NCI-H524 (cell line): ENCODE measurements at regions not wholly inside any gene's neighbourhood (a gene's known extent, or its start where the extent isn't known, plus 50 kb on each side); places are given as distances from the start of the nearest gene placed in this dataset.

Experiments used
- DNase-seq, 2 experiments: peaks; one replicate each; lab custom pipeline; 2025; lab: John Stamatoyannopoulos, UW

DNA sequence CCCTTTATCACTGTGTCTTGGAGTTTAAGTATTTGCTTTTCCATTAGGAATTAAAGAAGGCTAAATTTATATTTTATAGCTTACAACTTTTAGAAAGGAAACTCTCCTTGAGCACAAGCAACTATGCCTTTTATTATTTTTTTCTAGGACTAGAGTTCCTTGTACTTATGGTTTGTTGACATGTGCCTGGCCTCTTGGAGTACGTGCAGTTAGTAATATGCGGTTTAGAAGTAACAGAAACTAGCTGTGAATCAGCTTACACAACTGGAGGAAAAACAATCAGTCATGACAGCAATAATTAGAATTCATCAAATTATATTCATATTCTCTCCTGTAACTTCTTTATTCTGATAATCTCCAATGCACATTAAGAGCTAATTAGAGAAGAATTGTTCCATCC, 428.7 kb downstream of the AEBP2 start:
- no peak for DNase-seq

DNA sequence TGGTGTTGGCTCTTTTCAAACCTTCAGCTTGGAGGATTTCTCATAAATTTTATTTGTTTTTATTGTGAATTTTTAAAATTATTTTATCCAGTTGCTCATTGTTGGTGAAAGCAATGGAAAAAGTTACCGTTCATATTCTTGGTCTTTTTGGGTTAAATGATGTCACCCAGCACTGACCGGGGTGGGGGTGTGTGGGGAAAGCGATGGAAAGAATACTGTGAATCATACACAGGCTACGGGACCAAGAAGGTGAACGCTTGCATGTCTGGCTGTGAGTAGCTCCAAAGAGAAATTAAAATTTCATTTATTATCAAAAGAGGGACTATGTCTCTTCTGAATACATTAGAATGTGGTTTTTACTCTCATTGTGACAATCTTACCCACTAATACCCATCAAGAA, 430.1 kb downstream of the AEBP2 start:
- no peak for DNase-seq

DNA sequence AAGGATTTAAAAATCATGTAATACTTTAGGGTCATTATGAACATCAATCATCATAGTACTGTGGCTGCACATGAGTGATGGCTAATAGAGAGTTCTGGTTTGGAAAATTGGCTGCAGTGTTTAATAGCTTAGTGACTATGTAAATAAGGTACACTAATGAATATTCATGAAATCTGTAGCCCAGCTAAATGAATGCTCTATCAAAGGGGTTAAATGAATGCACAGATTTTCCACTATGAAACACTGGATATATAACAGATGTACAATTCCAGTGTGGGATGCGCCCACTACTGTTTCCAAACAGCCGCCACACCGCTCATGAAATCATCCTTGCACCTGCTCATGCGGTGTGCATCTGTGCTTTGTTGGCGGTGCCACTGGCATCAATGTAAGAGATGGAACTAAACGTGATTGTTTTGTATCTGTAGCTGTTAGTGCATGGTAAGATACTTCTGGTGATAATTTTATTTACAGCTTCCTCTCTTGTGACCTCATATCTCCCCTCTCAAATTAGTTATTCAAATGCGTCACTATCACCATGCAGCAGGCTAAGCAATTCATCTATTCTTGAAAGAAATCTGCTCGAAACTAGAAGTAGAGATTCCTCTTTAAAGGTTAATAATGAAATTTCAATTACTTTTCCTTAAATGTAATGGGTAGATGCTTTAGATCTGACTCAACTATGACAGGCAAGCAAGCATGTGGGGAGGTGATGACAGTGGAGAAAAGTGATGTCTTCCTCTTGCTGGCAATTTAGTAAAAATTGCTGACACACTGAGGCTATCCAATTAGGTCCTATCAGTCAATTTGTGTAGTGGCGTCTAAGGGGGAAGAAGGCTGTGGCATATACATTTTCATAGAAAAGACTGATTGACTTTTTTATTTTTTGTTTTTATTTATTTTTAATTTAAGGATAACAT, 433.6 kb downstream of the AEBP2 start:
- no peak for DNase-seq

DNA sequence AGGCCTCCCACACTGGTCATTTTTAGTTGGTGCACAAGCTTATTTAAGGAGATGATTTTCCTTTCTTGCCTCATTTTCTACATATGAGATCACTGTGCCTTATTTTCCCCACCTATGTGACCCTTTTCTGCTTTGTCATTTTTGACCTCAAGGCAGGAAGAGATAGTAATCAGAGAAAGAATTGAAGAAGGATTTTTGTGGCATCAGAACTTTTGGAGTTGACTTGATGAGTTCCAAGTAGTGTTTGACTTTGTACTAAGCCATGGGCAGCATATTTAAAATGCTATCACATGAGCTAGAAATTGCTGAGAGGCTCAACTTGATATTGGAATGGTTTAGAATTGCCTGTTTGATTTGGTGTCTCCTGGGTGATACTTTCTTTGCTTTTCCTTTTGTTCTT, 440.8 kb downstream of the AEBP2 start:
- no peak for DNase-seq

DNA sequence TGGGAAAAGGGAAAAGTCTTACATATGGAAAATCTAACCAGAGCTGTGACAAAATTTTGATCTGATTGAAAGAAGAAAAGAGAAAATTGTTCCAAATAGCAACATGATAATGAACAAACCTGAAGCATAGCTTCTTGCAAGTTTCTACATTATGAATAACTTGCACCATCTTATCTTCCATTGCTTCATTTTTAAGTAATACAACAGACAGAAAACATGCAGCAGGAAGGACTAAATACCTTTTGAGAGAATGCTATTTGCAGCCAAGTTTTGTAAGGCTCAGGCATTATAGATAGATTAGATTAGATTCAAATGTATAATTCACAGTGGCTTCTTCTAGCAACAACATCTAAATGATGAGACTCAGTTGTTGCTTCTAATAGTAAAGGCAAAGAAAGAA, 441.4 kb downstream of the AEBP2 start:
- DNase-seq, result no peak

DNA sequence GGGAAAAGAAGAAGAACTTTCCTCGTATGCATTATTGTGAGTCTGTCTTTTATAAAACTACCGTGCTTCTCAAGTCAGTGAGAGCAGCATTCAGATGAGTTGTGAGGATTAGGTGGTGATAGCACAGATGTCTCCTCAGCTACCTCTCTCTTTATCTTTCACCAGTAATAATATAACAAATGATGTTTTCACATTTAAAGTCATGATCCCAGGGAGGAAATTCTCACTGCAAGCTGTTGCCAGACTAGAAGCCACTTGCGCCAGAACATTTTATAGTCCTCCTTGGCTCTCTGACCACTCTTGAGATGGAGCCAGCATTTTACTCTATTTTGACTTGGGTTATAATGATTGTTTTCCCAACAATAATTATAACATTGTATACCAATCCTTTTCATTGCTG, 443.1 kb downstream of the AEBP2 start:
- no peak for DNase-seq

DNA sequence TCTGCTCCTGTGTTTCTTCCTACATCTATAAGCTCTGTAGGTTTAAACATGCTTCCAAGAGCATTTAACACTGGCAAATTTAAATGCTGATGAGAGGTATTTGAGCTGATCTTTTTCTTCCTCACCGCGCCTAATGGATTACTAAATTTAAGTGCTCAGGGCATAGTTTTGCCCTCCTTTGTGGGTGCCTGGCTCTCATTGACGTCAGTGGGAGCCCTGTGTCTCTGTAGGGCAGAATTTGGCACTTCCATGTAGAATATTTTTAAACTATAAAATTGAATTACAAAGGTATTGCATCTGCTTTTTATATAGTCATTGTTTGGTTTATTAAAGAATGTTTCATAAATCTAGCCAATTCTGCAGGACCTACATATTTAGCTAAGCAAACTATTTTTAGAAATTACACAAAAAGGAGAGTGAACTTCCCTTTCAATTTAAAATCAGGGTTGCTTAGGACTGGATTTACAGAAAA, 444.8 kb downstream of the AEBP2 start:
- DNase-seq, result no peak

DNA sequence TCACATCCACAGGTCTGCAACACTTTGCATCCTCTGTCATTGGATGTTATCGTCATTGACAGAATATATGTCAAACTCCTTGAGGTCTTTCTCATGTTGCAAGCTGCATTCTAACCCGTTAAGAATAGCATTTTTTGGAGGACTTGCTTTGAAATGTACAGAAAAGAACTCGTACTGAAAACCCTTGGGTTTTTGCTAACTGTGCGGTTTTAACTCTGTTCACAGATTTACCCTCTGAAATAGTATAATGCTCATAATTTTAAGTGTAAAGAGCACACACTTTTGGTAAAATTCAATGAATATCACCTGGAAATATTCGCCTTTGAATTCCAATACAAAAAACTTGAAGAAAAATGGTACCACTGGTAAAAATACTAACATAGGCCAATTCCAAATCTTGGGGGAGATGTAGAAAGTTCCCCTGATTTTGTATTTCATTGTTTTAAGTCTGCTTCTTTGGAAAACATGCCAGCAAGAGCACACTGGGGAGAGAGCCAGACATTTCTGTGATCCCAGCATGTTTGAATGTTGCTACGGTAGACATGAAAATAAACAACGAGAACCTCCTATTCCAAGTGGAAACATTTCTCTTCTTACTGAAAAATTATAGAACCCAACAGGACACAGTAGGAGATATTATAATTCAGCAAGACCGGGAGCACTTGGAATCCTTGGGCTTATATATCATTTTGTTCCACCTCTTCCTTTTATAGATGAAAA, 446.0 kb downstream of the AEBP2 start:
- no peak for DNase-seq

DNA sequence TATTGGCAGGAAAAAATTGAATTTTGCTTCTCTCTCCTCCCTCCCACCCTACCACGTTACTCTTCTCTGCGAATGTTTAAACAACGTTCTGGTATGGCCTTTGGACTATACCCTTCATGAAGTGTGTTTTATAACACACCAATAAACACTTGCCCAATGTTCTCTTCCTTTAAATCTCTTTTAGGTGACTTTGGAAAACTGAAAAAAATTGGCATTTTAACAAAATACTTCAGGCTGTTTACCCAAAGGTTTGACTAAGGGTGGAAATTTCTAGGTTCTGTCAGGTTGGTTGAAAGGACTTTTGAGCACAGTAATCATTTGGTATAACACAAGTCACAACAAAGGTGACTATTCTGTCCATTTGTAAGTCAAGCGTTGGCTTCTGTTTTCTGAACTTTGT, 446.8 kb downstream of the AEBP2 start:
- no peak for DNase-seq

DNA sequence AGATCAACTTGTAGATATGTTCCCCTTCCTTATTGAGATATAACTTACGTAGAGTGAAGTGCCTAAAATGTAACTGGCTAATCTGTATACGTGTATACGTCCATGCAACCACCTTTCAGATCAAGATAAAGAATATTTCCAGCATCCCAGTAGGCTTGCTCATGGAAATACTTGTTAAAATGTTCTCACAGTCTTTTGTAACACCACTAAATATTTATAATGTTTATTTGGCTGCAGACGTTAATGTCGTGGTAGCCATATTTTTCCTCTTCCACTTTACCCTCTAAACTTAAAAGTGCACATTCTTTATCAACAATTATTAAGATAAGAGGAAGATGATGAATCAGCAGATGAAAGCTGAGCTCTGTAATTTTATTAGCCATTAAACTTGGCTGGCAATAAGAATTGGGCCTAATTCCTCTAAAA, 447.4 kb downstream of the AEBP2 start:
- DNase-seq, result no peak

DNA sequence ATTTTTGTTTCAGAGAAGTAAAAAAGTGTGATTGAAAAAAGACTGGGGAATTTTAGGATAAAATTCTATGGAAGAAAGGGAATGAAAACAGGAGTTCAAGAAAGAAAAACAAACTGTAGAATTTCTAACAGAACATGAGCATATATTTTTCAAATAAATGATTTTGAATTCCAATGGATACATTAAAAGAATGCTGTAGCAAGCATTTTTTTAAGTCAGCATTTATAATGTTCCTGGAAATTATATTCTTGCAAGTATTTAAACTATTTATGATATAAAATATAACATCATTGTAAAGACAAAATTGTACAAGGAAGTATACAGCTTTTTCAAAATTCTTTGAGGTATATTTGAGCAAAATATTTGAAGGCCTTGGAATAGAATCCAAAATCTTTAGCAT, 450.7 kb downstream of the AEBP2 start:
- DNase-seq, result no peak

DNA sequence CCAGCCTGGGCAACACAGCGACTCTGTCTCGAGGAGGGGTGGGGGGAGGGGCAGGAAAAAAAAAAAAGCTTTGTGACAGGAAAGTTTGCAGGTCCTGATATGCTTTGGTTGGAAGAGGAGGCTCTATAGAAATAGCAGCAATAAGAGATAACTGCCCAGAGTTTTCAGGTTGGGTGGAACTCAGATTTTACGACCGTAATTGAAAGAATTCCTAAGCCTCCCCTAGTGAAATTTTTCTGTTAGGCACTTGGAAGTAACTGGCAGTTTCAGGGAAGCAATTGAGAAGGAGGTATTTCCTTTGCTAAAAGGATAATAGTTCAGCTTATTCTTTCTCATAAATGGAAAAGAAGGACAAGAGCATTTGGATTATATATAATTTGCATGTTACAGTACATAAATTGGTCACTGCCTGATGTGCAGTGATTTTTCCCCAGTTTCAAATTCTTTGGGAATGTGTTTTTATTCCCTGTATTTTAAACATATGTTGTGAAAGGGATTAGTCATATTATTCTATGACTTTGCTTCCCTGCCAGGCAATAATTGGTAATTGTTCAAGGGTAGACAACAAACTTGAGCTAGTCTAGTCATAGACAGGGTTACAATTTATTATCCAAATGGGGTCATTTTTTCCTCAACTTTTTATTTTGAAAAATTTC, 452.8 kb downstream of the AEBP2 start:
- DNase-seq, result no peak

DNA sequence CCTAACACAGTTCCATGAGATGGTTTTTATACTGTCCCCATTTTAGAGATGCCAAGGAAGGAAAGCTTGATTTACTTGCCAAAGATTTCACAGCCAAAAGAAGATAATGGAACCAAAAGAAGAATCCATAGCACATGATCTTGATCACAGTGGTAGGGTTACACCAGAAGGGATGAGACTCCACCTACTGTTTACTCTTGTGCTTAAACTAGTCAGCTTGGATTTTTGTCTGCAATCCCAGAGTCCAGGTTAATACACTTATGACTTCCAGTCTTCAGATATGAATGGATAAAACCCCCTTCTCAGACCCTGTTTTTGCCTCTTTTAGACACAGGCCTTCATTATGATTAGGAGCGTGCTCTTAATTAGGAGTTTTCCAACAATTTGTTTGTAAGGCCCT, 454.2 kb downstream of the AEBP2 start:
- DNase-seq, result peak in 1 of 2 experiments; percentile 20

DNA sequence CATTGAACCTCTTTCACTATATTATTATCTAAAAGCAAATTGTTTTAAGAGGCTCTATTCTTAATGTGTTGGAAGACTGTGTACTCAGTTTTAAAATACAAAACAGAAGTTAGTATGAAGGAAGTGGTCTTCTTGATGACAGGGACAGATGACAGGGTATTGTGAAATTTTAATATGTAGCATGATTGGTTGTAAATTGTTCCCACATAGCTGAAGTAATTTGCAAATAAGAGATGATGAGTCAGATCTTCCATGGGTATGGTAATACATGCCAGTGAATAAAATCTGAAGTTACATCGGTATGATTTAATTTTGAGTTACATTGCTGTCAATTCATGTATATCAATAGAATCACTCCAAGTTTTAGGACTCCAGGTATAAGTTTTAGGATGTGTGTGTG, 454.8 kb downstream of the AEBP2 start:
- DNase-seq, result no peak

DNA sequence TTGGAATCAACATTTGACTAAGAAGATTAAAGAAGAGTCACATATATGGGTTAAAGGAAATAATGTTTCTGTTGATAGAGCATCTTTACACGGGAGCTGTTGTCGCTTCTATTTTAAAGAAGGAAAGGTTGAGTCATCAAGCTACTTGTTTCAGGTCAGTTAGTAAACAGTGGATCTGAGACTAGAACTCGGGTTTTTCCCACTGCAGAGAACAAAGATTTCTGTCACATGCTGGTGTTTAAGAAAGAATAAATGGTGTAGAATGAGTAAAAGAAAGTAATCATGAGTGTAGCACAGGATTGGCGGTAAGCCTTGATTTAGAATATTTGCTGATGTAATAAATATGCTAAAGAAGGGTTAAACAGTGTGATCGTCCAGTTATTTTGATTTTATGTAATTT, 455.5 kb downstream of the AEBP2 start:
- DNase-seq, result no peak

DNA sequence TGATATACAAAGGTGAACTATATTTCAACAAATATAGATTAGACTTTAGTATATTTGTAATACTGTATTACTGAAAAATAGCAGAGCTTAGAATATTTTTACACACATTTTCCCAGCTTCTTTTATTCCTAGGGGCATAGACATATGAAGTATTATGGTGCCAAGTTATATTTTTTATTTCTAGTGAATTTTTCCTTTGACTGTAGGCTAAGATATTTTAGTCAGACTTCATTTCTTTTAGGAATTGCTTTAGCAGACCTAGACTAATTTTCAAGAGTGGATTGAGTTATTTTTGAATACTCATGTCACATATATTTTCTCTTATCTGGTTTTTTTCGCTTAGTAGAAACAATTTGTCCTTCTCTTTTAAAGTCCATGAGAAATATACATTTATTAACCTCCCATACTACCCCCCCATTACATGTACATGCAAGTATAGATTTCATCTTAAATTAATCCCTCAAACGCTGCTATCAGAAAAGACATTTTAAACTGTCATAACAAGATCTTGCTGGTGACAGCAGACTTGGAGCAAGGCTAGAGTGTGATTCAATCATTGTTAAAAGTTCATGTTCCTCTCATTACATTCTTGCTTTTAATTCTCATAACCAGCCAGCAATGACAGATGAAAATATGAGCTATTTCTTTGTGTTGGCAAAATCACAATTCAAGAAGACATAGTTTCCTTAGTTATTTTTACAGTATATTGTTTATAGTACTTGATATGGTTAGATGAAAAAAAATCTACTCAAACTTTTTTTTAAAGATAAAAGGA, 456.1 kb downstream of the AEBP2 start:
- DNase-seq, result no peak

DNA sequence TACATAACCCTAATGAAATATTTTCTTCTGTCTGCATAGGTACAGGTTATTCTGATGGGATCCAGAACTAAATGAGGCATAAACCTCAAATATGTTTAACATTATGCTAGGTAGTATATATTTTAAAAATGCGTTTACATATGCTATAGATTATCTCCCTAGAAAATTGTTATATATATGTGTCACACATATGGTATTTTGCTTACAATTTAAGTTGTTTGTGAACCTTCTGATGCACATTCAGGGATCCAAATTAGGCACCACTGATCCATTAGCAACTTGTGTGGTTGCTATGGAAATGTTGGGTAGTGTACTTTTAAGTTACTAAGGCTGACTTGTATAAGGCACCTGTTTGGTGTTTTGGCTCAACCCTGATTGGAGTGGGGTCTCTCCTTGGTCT, 456.7 kb downstream of the AEBP2 start:
- no peak for DNase-seq

DNA sequence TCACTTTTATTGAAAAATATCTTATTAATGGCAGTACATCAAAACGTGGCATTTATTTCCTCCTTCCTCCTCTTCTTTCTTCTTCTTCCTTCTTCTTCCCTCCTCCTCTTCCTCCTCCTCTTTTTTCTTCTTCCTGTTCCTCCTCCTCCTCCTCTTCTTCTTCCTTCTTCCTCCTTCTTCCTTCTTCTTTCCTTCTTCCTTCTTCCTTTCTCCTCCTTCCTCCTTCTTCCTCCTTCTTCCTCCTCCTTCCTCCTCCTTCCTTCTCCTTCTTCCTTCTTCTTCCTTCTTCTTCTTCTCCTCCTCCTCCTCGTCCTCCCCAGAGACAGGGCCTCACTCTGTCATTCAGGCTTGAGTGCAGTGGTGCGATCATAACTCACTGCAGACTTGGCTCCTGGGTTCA, 457.2 kb downstream of the AEBP2 start:
- no peak for DNase-seq

DNA sequence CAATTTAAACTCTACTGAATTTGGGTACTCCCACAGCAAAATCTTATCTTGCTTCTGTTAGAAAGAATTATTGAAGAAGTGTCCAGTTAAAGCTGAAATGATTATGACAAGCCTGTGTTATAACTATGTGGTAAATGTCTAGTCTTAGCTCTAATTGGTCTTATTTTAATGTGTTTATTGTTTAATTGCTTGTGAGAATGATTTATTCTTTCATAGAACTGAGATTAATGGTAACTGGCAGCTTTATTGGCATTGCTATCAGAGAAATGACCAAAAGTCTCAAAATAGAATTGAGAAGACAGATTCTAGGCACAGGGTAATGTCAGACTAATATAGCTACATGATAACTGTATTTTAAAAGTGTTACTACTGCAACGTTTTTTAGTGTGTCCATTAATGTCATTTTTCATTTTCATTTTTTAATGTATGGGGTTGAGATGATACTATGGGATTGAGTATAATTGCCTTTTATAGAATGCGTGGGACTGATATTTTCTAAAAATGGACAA, 458.7 kb downstream of the AEBP2 start:
- no peak for DNase-seq

DNA sequence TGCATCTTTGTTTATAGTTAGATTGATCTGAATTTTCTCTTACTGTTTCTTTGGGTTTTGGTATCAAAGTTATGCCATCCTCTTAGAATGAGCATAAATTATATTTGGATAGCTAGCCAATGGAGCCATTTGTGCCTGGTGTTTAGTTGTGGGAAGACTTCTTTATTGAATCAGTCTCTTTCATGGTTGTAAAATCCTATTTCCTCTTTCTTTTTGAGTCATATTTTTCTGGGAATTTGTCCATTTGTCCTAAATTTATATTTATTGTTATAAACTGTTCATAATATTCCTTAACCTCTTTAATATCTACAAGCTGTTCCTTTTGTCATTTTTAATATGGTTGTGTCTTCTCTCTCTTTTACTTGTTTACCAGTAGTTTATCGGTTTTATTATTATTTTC, 462.5 kb downstream of the AEBP2 start:
- no peak for DNase-seq

DNA sequence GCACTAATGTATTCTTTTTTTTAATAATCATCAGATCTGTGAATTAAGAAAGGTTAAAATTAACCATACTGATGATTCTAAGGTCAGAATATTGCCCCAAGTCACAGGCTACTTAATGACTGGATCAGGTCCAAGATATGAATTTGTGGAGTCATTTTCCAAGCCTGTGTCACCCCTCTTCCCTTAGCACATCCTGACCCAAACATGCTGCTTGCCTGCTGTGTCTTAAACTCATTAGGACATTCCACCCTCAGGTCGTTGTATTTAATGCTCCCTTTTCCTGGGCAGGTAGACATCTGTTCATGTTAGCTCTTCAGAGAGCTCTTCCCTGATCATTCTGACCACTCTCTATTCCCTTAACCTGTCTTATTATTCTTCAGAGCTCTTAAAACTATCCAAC, 463.5 kb upstream of the PDE3A start:
- DNase-seq, result peak in 1 of 2 experiments; percentile 6

DNA sequence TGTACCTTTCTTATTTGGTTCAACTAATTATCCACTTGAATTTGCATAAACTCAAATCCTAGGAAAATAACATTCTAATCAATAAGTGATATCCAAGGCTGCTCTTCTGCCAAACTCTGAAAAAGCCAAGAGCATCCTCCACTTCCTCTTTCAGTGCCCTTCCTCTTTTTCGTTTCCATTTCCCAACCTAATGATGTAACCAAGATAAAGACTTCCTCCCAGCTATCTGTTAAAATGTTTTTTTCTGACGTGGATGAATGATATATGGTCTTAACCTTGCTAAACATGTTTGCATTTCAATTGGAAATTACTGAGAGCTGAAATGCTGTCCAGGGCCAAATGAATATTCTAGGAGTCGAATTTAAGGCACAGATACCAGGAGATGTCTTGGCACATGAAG, 459.5 kb upstream of the PDE3A start:
- no peak for DNase-seq
